PC-3 (cell line): ENCODE measurements at regions not wholly inside any gene's neighbourhood (a gene's known extent, or its start where the extent isn't known, plus 50 kb on each side); places are given as distances from the start of the nearest gene placed in this dataset.

Source experiments
- CTCF ChIP-seq: fragments of 300-600 bp; sonication (generic); conservative IDR thresholded peaks from 2 replicates; pipeline ENCODE4 v1.5.1; 2017; ENCODE audit warnings: antibody characterized with exemption, low read depth, mild to moderate bottlenecking, low read length
- EZH2phosphoT487 ChIP-seq: fragments of 300-600 bp; sonication (generic); IDR thresholded peaks from 2 replicates; pipeline ENCODE4 v1.6.1; 2018; ENCODE audit warnings: mild to moderate bottlenecking, antibody characterized with exemption, low read length, borderline replicate concordance

GRCh38 chr3:17972476-17972875 is 230.0 kb upstream of the TBC1D5 start:
- no peak for TF ChIP-seq CTCF
- TF ChIP-seq EZH2phosphoT487: no peak
